Trophoblast cell (in vitro differentiated cells and primary cell): ENCODE measurements at regions not wholly inside any gene's neighbourhood (a gene's known extent, or its start where the extent isn't known, plus 50 kb on each side); places are given as distances from the start of the nearest gene placed in this dataset.

Source experiments
- DNase-seq, 2 donors: peaks; one replicate each; pipeline ENCODE4 v3.0.0-alpha.2; 2016
- H2AFZ ChIP-seq: 2 replicates; pipeline ENCODE4 v1.6.1; 2013; ENCODE audit warnings: low read length, moderate library complexity, mild to moderate bottlenecking; ENCODE audit not compliant: insufficient read depth, poor library complexity
- H2AK5ac ChIP-seq: 2 replicates; pipeline ENCODE4 v1.6.1; 2013; ENCODE audit warnings: mild to moderate bottlenecking, low read length
- H2BK120ac ChIP-seq: 2 replicates; pipeline ENCODE4 v1.6.1; 2013; ENCODE audit warnings: low read length, mild to moderate bottlenecking, moderate library complexity; ENCODE audit not compliant: insufficient read depth, poor library complexity
- H2BK12ac ChIP-seq: 2 replicates; pipeline ENCODE4 v1.6.1; 2013; ENCODE audit warnings: mild to moderate bottlenecking, low read length, moderate library complexity
- H2BK5ac ChIP-seq: 2 replicates; pipeline ENCODE4 v1.6.1; 2013; ENCODE audit warnings: low read length, low read depth, moderate library complexity, mild to moderate bottlenecking; ENCODE audit not compliant: poor library complexity
- H3K14ac ChIP-seq: 2 replicates; pipeline ENCODE4 v1.6.1; 2013; ENCODE audit warnings: mild to moderate bottlenecking, low read length
- H3K18ac ChIP-seq: 2 replicates; pipeline ENCODE4 v1.6.1; 2013; ENCODE audit warnings: mild to moderate bottlenecking, low read length
- H3K23ac ChIP-seq: 2 replicates; pipeline ENCODE4 v1.6.1; 2013; ENCODE audit warnings: low read length
- H3K27ac ChIP-seq: 2 replicates; pipeline ENCODE4 v1.5.1; 2013; ENCODE audit warnings: low read depth, mild to moderate bottlenecking, inconsistent platforms, low read length, moderate library complexity
- H3K27me3 ChIP-seq: 2 replicates; pipeline ENCODE4 v1.6.1; 2013; ENCODE audit warnings: inconsistent platforms, mild to moderate bottlenecking, low read length, moderate library complexity; ENCODE audit not compliant: insufficient read depth
- H3K36me3 ChIP-seq, 2 experiments: 1 replicate in 1 of 2; 2 replicates in 1 of 2; pipeline ENCODE4 v1.6.1; 2013; ENCODE audit warnings: low read length in 2 of 2, mild to moderate bottlenecking in 2 of 2, moderate library complexity in 1 of 2; ENCODE audit not compliant: insufficient read depth in 2 of 2, control insufficient read depth in 1 of 2
- H3K4ac ChIP-seq: 2 replicates; pipeline ENCODE4 v1.6.1; 2013; ENCODE audit warnings: low read depth, mild to moderate bottlenecking, low read length, moderate library complexity
- H3K4me1 ChIP-seq, 2 experiments: 1 replicate in 1 of 2; 2 replicates in 1 of 2; pipeline ENCODE4 v1.6.1; 2013; ENCODE audit warnings: low read length in 2 of 2, mild to moderate bottlenecking in 2 of 2, moderate library complexity in 1 of 2; ENCODE audit not compliant: insufficient read depth in 2 of 2, control insufficient read depth in 1 of 2
- H3K4me2 ChIP-seq: 2 replicates; pipeline ENCODE4 v1.6.1; 2013; ENCODE audit warnings: inconsistent platforms, mild to moderate bottlenecking, low read length, moderate library complexity
- H3K4me3 ChIP-seq: 2 replicates; pipeline ENCODE4 v1.5.1; 2013; ENCODE audit warnings: mild to moderate bottlenecking, low read depth, low read length, inconsistent platforms
- H3K79me1 ChIP-seq: one replicate; pipeline ENCODE4 v1.6.1; 2013; ENCODE audit warnings: low read length
- H3K79me2 ChIP-seq: 2 replicates; pipeline ENCODE4 v1.6.1; 2013; ENCODE audit warnings: low read length, mild to moderate bottlenecking; ENCODE audit not compliant: control insufficient read depth, insufficient read depth, poor library complexity
- H3K9ac ChIP-seq: 2 replicates; pipeline ENCODE4 v1.6.1; 2013; ENCODE audit warnings: mild to moderate bottlenecking, low read length
- H3K9me3 ChIP-seq: 2 replicates; pipeline ENCODE4 v1.6.1; 2013; ENCODE audit warnings: low read depth, mild to moderate bottlenecking, control low read depth, inconsistent platforms, low read length; ENCODE audit not compliant: insufficient read depth
- H4K12ac ChIP-seq: 2 replicates; pipeline ENCODE4 v1.6.1; 2013; ENCODE audit warnings: low read depth, mild to moderate bottlenecking, low read length, moderate library complexity
- H4K8ac ChIP-seq: 2 replicates; pipeline ENCODE4 v1.6.1; 2013; ENCODE audit warnings: low read depth, mild to moderate bottlenecking, low read length, moderate library complexity
- H4K91ac ChIP-seq: one replicate; pipeline ENCODE4 v1.6.1; 2013; ENCODE audit warnings: low read depth, mild to moderate bottlenecking, low read length, moderate library complexity
- WGBS: extraction: QIAGEN DNeasy Blood & Tissue Kit; methylation state at CpG from one replicate; pipeline ENCODE4 v1.1.7; 2013; ENCODE audit warnings: missing lambda C conversion rate; ENCODE audit not compliant: insufficient read length, insufficient coverage; ENCODE audit errors: extremely low coverage; 5-methylcytosine and 5-hydroxymethylcytosine counted together

- H3K9me3 ChIP-seq: no peaks in the 10 kb centered on the region
- no peaks in the 10 kb centered on the region for H3K79me1 ChIP-seq
- no peak overlapping the region for H2BK5ac ChIP-seq
- no peak overlapping the region for H4K8ac ChIP-seq
- no peak for DNase-seq
- no peaks in the 10 kb centered on the region for H3K4me1 ChIP-seq
- no peaks in the 10 kb centered on the region for H3K27me3 ChIP-seq
- H3K4ac ChIP-seq: no peak overlapping the region
- no peak overlapping the region for H3K14ac ChIP-seq
- no peak overlapping the region for H2AK5ac ChIP-seq
- no peaks in the 10 kb centered on the region for H3K36me3 ChIP-seq
- no peak overlapping the region for H2BK12ac ChIP-seq
- H3K9ac ChIP-seq: no peak overlapping the region
- H3K4me2 ChIP-seq: no peak overlapping the region
- no peak overlapping the region for H2AFZ ChIP-seq
- no peak overlapping the region for H3K27ac ChIP-seq
- no CpG with 5 or more reads among the region's 4 CpGs for WGBS
- no peak overlapping the region for H2BK120ac ChIP-seq
- no peak overlapping the region for H3K23ac ChIP-seq
- no peak overlapping the region for H4K12ac ChIP-seq
- no peak overlapping the region for H4K91ac ChIP-seq
- H3K79me2 ChIP-seq: no peaks in the 10 kb centered on the region
- no peak overlapping the region for H3K4me3 ChIP-seq
- no peak overlapping the region for H3K18ac ChIP-seq
These were observed 74.0 kb downstream of the MCFD2 start for GRCh38 chr2:46841621-46842020.

- H3K4me2 ChIP-seq: no peak overlapping the region
- no peaks in the 10 kb centered on the region for H3K36me3 ChIP-seq
- no peak overlapping the region for H3K4ac ChIP-seq
- H2BK5ac ChIP-seq: no peak overlapping the region
- H3K4me3 ChIP-seq: no peak overlapping the region
- no peak overlapping the region for H2BK120ac ChIP-seq
- no peak overlapping the region for H4K12ac ChIP-seq
- H3K27ac ChIP-seq: no peak overlapping the region
- H4K8ac ChIP-seq: no peak overlapping the region
- H3K9me3 ChIP-seq: no peaks in the 10 kb centered on the region
- no peak overlapping the region for H3K14ac ChIP-seq
- no peak overlapping the region for H3K9ac ChIP-seq
- no CpG with 5 or more reads among the region's 3 CpGs for WGBS
- no peak overlapping the region for H2AFZ ChIP-seq
- no peak for DNase-seq
- no peaks in the 10 kb centered on the region for H3K79me2 ChIP-seq
- no peaks in the 10 kb centered on the region for H3K79me1 ChIP-seq
- no peak overlapping the region for H3K18ac ChIP-seq
- H3K27me3 ChIP-seq: no peaks in the 10 kb centered on the region
- H3K4me1 ChIP-seq: no peaks in the 10 kb centered on the region
- no peak overlapping the region for H2BK12ac ChIP-seq
- H3K23ac ChIP-seq: no peak overlapping the region
- no peak overlapping the region for H2AK5ac ChIP-seq
- H4K91ac ChIP-seq: no peak overlapping the region
These were observed 76.6 kb downstream of the MCFD2 start for GRCh38 chr2:46839045-46839444.

DNA sequence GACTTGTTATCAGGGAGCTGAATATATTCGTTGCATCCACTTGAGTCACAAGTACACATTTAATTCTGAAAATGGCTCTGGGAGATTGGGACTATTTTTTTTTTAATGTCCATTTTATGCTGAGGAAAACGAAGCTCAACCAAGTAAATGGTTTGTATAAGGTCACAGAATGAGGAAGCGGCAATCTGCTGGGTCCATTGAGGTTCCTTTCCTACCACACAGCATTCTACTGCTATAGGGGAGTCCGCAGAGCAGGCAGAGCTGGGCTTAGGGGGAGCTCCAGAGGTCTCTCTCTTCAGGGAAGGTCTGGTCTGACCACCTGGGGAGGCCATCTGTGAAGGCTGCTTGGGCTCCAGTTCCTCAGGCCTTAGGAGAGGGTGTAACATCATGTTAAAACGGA, 77.9 kb downstream of the MCFD2 start:
- no peak overlapping the region for H2BK5ac ChIP-seq
- H3K36me3 ChIP-seq: no peaks in the 10 kb centered on the region
- H3K79me1 ChIP-seq: no peaks in the 10 kb centered on the region
- no peak overlapping the region for H3K18ac ChIP-seq
- no peak overlapping the region for H3K14ac ChIP-seq
- no peaks in the 10 kb centered on the region for H3K79me2 ChIP-seq
- no peak overlapping the region for H2AK5ac ChIP-seq
- no peak overlapping the region for H4K8ac ChIP-seq
- H2BK12ac ChIP-seq: no peak overlapping the region
- H2AFZ ChIP-seq: no peak overlapping the region
- H3K27ac ChIP-seq: no peak overlapping the region
- DNase-seq: no peak
- no CpG with 5 or more reads among the region's 5 CpGs for WGBS
- no peak overlapping the region for H3K4me2 ChIP-seq
- no peaks in the 10 kb centered on the region for H3K9me3 ChIP-seq
- H3K4ac ChIP-seq: no peak overlapping the region
- no peaks in the 10 kb centered on the region for H3K4me1 ChIP-seq
- no peaks in the 10 kb centered on the region for H3K27me3 ChIP-seq
- H3K4me3 ChIP-seq: no peak overlapping the region
- no peak overlapping the region for H4K91ac ChIP-seq
- no peak overlapping the region for H3K23ac ChIP-seq
- H4K12ac ChIP-seq: no peak overlapping the region
- H3K9ac ChIP-seq: no peak overlapping the region
- H2BK120ac ChIP-seq: no peak overlapping the region

DNA sequence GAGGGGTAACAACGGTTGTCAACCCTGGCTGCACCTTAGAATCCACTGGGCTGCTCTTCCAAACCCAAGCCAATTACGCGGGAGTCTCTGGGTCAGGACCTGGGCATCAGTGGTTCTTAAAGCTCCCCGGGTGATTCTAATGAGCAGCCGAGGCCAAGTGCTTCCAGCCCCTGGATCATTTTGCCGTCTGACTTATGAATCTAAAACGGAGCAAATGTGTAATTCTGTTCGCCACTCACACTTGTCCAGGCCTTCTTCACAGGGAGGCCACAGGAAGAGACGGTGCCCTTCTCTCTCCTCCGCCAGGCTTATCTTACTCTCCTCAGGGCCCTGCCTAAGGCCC, 78.5 kb downstream of the MCFD2 start:
- Histone ChIP-seq H3K14ac (no peak overlapping the region), H3K9ac (no peak overlapping the region), H2BK12ac (no peak overlapping the region), H2AFZ (no peak overlapping the region), H3K4me3 (no peak overlapping the region), H3K23ac (no peak overlapping the region), H3K4me2 (no peak overlapping the region), H3K9me3 (no peaks in the 10 kb centered on the region), H2BK120ac (no peak overlapping the region), H4K8ac (no peak overlapping the region), H3K18ac (no peak overlapping the region), H4K91ac (no peak overlapping the region), H3K79me2 (no peaks in the 10 kb centered on the region), H3K79me1 (no peaks in the 10 kb centered on the region), H3K36me3 (no peaks in the 10 kb centered on the region), H2BK5ac (no peak overlapping the region), H3K4me1 (no peaks in the 10 kb centered on the region), H4K12ac (no peak overlapping the region), H3K27me3 (no peaks in the 10 kb centered on the region), H3K27ac (no peak overlapping the region), H2AK5ac (no peak overlapping the region), H3K4ac (no peak overlapping the region)
- DNase-seq: no peak
- WGBS: no CpG with 5 or more reads among the region's 10 CpGs
